Hepatocyte (in vitro differentiated cells): ENCODE measurements at regions not wholly inside any gene's neighbourhood (a gene's known extent, or its start where the extent isn't known, plus 50 kb on each side); places are given as distances from the start of the nearest gene placed in this dataset.

Experiments
- DNase-seq: peaks from one replicate; pipeline ENCODE4 v3.0.0-alpha.2; 2016; ENCODE audit warnings: low spot score
- H2AFZ ChIP-seq: fragments of 200-600 bp; sonication (generic); 2 replicates; pipeline ENCODE4 v1.6.0; 2016; ENCODE audit warnings: antibody characterized with exemption, mild to moderate bottlenecking
- H3K27ac ChIP-seq: fragments of 200-600 bp; sonication (generic); 2 replicates; pipeline ENCODE4 v1.5.1; 2016; ENCODE audit warnings: mild to moderate bottlenecking
- H3K27me3 ChIP-seq: fragments of 200-600 bp; sonication (generic); 2 replicates; pipeline ENCODE4 v1.6.1; 2016
- H3K36me3 ChIP-seq: fragments of 200-600 bp; sonication (generic); replicated peaks from 2 replicates; pipeline ENCODE4 v1.5.1; 2016; ENCODE audit warnings: low read depth; ENCODE audit not compliant: insufficient read depth
- H3K4me1 ChIP-seq: fragments of 200-600 bp; sonication (generic); 2 replicates; pipeline ENCODE4 v1.5.1; 2016; ENCODE audit warnings: mild to moderate bottlenecking, moderate library complexity; ENCODE audit not compliant: insufficient read depth
- H3K4me2 ChIP-seq: fragments of 200-600 bp; sonication (generic); 2 replicates; pipeline ENCODE4 v1.6.0; 2016
- H3K4me3 ChIP-seq: fragments of 200-600 bp; sonication (generic); 2 replicates; pipeline ENCODE4 v1.5.1; 2016; ENCODE audit warnings: mild to moderate bottlenecking
- H3K79me2 ChIP-seq: fragments of 200-600 bp; sonication (generic); 2 replicates; pipeline ENCODE4 v1.6.0; 2017; ENCODE audit warnings: mild to moderate bottlenecking
- H3K9me2 ChIP-seq: fragments of 200-600 bp; sonication (generic); replicated peaks from 2 replicates; pipeline ENCODE4 v1.6.0; 2017; ENCODE audit warnings: mild to moderate bottlenecking; ENCODE audit not compliant: insufficient read depth
- H3K9me3 ChIP-seq: fragments of 200-600 bp; sonication (generic); 2 replicates; pipeline ENCODE4 v1.5.1; 2016; ENCODE audit warnings: low read depth, mild to moderate bottlenecking
- H4K20me1 ChIP-seq: fragments of 200-600 bp; sonication (generic); 2 replicates; pipeline ENCODE4 v1.6.0; 2016; ENCODE audit warnings: mild to moderate bottlenecking; ENCODE audit not compliant: insufficient read depth, poor library complexity, severe bottlenecking
- EZH2 ChIP-seq: fragments of 200-600 bp; sonication (generic); IDR thresholded peaks from 2 replicates; pipeline ENCODE4 v1.6.1; 2016; ENCODE audit warnings: antibody characterized with exemption, mild to moderate bottlenecking, borderline replicate concordance
- EZH2phosphoT487 ChIP-seq: fragments of 200-600 bp; sonication (generic); IDR thresholded peaks from one replicate; pipeline ENCODE4 v1.6.1; 2018; ENCODE audit warnings: antibody characterized with exemption, mild to moderate bottlenecking, low read depth, moderate library complexity; ENCODE audit not compliant: unreplicated experiment, severe bottlenecking
- WGBS: methylation state at CpG from one replicate; pipeline ENCODE4 v1.1.6; 2016; ENCODE audit warnings: low lambda C conversion rate; ENCODE audit errors: missing lambda C conversion rate; 5-methylcytosine and 5-hydroxymethylcytosine counted together
- TF ChIP-seq, protein P1 (sequence below): fragments of 200-600 bp; sonication (generic); IDR thresholded peaks from 2 replicates; pipeline ENCODE4 v1.5.1; 2016; ENCODE audit warnings: antibody characterized with exemption, mild to moderate bottlenecking; ENCODE audit not compliant: poor library complexity

DNA sequence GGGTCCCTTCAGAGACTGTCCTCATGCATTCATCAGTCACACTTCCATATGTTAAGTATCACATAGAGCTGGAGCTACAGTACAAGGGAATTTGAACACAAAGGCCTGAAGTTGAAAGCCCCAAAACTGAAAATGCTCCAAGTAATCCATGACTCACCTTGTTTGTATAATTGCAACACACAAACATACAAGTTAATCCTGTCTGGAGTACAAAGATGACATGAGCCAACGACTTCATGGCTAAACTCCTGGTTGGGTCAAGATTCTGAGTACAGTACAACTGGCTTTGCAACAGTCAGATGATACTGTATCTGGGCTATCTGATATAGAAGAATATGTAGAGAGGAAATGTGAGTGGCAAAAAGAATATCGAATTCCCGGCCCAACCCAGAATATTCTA, 73.1 kb upstream of the AASS start:
- H4K20me1 ChIP-seq: no peaks in the 10 kb centered on the region
- H3K27me3 ChIP-seq: no peaks in the 10 kb centered on the region
- H3K9me3 ChIP-seq: no peaks in the 10 kb centered on the region
- H3K4me1 ChIP-seq: no peaks in the 10 kb centered on the region
- H3K9me2 ChIP-seq: no peaks in the 10 kb centered on the region
- H3K4me3 ChIP-seq: no peak overlapping the region
- H3K4me2 ChIP-seq: no peak overlapping the region
- H2AFZ ChIP-seq: no peak overlapping the region
- TF ChIP-seq EZH2: no peak
- no peak for TF ChIP-seq EZH2phosphoT487
- TF ChIP-seq, protein P1, sequence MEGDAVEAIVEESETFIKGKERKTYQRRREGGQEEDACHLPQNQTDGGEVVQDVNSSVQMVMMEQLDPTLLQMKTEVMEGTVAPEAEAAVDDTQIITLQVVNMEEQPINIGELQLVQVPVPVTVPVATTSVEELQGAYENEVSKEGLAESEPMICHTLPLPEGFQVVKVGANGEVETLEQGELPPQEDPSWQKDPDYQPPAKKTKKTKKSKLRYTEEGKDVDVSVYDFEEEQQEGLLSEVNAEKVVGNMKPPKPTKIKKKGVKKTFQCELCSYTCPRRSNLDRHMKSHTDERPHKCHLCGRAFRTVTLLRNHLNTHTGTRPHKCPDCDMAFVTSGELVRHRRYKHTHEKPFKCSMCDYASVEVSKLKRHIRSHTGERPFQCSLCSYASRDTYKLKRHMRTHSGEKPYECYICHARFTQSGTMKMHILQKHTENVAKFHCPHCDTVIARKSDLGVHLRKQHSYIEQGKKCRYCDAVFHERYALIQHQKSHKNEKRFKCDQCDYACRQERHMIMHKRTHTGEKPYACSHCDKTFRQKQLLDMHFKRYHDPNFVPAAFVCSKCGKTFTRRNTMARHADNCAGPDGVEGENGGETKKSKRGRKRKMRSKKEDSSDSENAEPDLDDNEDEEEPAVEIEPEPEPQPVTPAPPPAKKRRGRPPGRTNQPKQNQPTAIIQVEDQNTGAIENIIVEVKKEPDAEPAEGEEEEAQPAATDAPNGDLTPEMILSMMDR: no peak
- no peaks in the 10 kb centered on the region for H3K36me3 ChIP-seq
- DNase-seq: no peak
- no peak overlapping the region for H3K27ac ChIP-seq
- no peaks in the 10 kb centered on the region for H3K79me2 ChIP-seq
- whole genome bisulfite sequencing: 74% methylated on average over 3 of the region's 3 CpGs

DNA sequence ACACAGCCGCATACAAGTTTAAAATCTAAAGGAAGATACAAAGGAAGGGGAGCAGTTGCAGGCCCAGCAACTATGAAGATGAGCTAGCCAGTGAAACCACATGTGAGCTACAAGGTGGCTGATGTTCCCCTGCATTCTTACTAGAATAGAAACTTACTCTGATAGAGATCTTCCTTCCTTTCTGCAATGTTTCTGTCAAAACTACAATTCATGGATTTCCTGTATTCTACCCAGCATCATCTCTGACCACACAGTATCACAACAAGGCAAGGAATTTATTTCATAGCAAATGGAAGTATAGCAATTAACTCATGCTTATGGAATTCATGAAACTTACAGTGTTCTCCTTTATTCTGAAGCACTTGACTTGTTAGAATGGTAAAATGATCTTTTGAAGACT, 68.7 kb upstream of the AASS start:
- H3K4me1 ChIP-seq: no peaks in the 10 kb centered on the region
- no peak overlapping the region for H2AFZ ChIP-seq
- H3K27ac ChIP-seq: no peak overlapping the region
- TF ChIP-seq, protein P1: no peak
- TF ChIP-seq EZH2: no peak
- no peak for TF ChIP-seq EZH2phosphoT487
- H3K4me3 ChIP-seq: no peak overlapping the region
- no peak for DNase-seq
- H3K36me3 ChIP-seq: no peaks in the 10 kb centered on the region
- no peaks in the 10 kb centered on the region for H4K20me1 ChIP-seq
- H3K9me2 ChIP-seq: no peaks in the 10 kb centered on the region
- 96% methylated on average over 1 of the region's 1 CpG for WGBS
- H3K9me3 ChIP-seq: no peaks in the 10 kb centered on the region
- no peaks in the 10 kb centered on the region for H3K27me3 ChIP-seq
- no peaks in the 10 kb centered on the region for H3K79me2 ChIP-seq
- H3K4me2 ChIP-seq: no peak overlapping the region

DNA sequence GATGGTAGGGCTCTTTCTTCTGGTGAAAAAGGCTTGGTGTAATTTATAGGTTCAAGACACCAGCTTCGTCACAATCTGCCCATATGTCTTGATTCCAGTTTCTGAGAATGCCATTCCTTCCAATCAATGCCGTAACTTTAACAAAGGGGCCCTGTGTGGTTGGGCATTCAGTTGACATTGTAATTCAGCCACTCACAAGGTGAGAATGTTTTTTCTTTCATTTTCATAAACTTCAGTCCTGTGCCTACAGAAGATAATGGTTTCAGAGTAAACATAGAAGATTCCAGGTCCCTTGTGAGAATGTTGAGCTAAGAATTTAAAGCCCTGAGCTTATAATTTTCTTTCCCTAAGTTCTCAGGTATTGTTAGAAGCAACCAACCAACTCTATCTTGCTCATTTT, 67.3 kb upstream of the AASS start:
- Histone ChIP-seq H3K4me3 (no peak overlapping the region), H3K79me2 (no peaks in the 10 kb centered on the region), H3K27ac (no peak overlapping the region), H3K9me3 (no peaks in the 10 kb centered on the region), H2AFZ (no peak overlapping the region), H3K4me1 (no peaks in the 10 kb centered on the region), H4K20me1 (no peaks in the 10 kb centered on the region), H3K36me3 (no peaks in the 10 kb centered on the region), H3K4me2 (no peak overlapping the region), H3K27me3 (no peaks in the 10 kb centered on the region), H3K9me2 (no peaks in the 10 kb centered on the region)
- TF ChIP-seq, protein P1: no peak
- TF ChIP-seq EZH2: no peak
- TF ChIP-seq EZH2phosphoT487: no peak
- no peak for DNase-seq
- WGBS: 86% methylated on average over 2 of the region's 2 CpGs

DNA sequence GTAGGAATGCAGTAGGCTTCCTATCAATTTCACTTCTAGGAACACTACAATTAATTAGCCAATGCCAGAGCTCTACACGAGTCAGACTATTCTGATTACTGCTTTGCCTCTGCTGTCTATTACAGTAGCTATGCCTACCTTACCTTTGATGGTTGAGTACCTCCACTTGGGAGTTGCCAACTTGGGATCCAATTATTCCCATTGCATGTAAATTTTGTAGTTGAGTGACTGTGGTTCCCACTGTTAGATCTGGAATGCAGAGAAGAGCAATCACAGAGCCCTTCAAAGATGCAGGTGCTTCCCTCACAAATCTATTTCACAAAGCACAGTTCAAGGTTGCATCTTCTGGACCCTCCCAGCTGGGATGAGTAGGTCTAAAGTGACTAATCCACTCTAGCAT, 62.9 kb upstream of the AASS start:
- 92% methylated on average over 1 of the region's 1 CpG for WGBS
- H3K4me2 ChIP-seq: no peak overlapping the region
- no peaks in the 10 kb centered on the region for H3K36me3 ChIP-seq
- H3K9me3 ChIP-seq: no peaks in the 10 kb centered on the region
- no peak overlapping the region for H2AFZ ChIP-seq
- H4K20me1 ChIP-seq: no peaks in the 10 kb centered on the region
- H3K27me3 ChIP-seq: no peaks in the 10 kb centered on the region
- no peak overlapping the region for H3K4me3 ChIP-seq
- no peak overlapping the region for H3K27ac ChIP-seq
- H3K9me2 ChIP-seq: no peaks in the 10 kb centered on the region
- TF ChIP-seq, protein P1: no peak
- TF ChIP-seq EZH2phosphoT487 (no peak), EZH2 (no peak)
- H3K4me1 ChIP-seq: no peaks in the 10 kb centered on the region
- DNase-seq: no peak
- no peaks in the 10 kb centered on the region for H3K79me2 ChIP-seq
